Endothelial cell (in vitro differentiated cells): ENCODE measurements at regions not wholly inside any gene's neighbourhood (a gene's known extent, or its start where the extent isn't known, plus 50 kb on each side); places are given as distances from the start of the nearest gene placed in this dataset.

Source experiments
- DNase-seq: peaks from one replicate; pipeline ENCODE4 v3.0.0; 2021; ENCODE audit warnings: low spot score
- H3K27ac Mint-ChIP-seq: one replicate; pipeline ENCODE4 v1.8.0; 2021; ENCODE audit warnings: mixed read lengths, inconsistent platforms; ENCODE audit not compliant: unreplicated experiment
- H3K27me3 Mint-ChIP-seq: one replicate; pipeline ENCODE4 v1.8.0; 2021; ENCODE audit warnings: mild to moderate bottlenecking, moderate library complexity, mixed read lengths, inconsistent platforms; ENCODE audit not compliant: unreplicated experiment
- H3K36me3 Mint-ChIP-seq: one replicate; pipeline ENCODE4 v1.8.0; 2021; ENCODE audit warnings: mild to moderate bottlenecking, low read depth, mixed read lengths, inconsistent platforms; ENCODE audit not compliant: unreplicated experiment
- H3K4me1 Mint-ChIP-seq: one replicate; pipeline ENCODE4 v1.8.0; 2021; ENCODE audit warnings: mild to moderate bottlenecking, mixed read lengths, inconsistent platforms; ENCODE audit not compliant: unreplicated experiment
- H3K4me3 Mint-ChIP-seq: one replicate; pipeline ENCODE4 v1.8.0; 2021; ENCODE audit warnings: mild to moderate bottlenecking, mixed read lengths, inconsistent platforms; ENCODE audit not compliant: unreplicated experiment
- H3K9me3 Mint-ChIP-seq: one replicate; pipeline ENCODE4 v1.8.0; 2021; ENCODE audit warnings: mixed read lengths, inconsistent platforms; ENCODE audit not compliant: unreplicated experiment
- TF ChIP-seq, protein P1 (sequence below): fragments of 200-600 bp; sonication (generic); IDR thresholded peaks from one replicate; pipeline ENCODE4 v1.5.0; 2021; ENCODE audit warnings: antibody characterized with exemption; ENCODE audit not compliant: unreplicated experiment

DNA sequence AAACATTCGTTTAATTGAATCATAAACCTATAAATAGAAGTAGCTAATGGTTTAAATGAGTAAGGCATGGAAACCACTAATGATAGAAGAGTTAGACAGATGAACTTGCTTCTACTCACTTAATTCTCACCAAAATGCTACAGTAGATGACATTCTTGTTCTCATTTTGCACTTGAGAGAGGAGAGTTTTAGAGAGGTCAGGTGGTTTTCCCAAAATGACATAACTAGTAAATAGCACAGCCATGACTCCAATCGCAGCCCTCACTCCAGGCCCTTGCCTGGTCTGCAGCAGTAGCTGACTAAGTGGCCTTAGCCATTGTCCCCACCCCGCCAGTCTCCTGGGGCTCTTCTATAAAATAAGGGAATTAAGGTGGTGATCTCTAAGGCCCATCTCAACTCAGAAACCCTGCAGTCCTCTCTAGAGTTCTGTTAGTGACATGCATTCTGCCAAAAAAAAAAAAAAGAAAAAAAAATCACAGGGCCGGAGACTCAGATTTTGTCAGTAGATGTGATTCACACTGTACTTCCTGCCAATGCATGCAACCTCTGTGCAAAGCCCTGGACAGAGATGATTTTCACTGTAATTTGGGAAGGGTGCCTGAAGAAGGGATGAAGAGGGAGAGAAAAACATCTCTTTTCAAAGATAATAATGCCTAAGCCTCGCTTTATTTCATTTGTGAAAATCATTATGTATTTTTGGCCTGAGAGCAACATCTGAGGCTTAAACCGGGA is 221.8 kb downstream of the ANAPC1 start:
- no peaks in the 10 kb centered on the region for H3K4me1 Mint-ChIP-seq
- TF ChIP-seq, protein P1, sequence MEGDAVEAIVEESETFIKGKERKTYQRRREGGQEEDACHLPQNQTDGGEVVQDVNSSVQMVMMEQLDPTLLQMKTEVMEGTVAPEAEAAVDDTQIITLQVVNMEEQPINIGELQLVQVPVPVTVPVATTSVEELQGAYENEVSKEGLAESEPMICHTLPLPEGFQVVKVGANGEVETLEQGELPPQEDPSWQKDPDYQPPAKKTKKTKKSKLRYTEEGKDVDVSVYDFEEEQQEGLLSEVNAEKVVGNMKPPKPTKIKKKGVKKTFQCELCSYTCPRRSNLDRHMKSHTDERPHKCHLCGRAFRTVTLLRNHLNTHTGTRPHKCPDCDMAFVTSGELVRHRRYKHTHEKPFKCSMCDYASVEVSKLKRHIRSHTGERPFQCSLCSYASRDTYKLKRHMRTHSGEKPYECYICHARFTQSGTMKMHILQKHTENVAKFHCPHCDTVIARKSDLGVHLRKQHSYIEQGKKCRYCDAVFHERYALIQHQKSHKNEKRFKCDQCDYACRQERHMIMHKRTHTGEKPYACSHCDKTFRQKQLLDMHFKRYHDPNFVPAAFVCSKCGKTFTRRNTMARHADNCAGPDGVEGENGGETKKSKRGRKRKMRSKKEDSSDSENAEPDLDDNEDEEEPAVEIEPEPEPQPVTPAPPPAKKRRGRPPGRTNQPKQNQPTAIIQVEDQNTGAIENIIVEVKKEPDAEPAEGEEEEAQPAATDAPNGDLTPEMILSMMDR = no peak
- peaks cover 6% of the 10 kb centered on the region for H3K27me3 Mint-ChIP-seq
- no peak for DNase-seq
- H3K9me3 Mint-ChIP-seq = no peaks in the 10 kb centered on the region
- no peak overlapping the region for H3K27ac Mint-ChIP-seq
- H3K36me3 Mint-ChIP-seq = no peaks in the 10 kb centered on the region
- H3K4me3 Mint-ChIP-seq = no peak overlapping the region

DNA sequence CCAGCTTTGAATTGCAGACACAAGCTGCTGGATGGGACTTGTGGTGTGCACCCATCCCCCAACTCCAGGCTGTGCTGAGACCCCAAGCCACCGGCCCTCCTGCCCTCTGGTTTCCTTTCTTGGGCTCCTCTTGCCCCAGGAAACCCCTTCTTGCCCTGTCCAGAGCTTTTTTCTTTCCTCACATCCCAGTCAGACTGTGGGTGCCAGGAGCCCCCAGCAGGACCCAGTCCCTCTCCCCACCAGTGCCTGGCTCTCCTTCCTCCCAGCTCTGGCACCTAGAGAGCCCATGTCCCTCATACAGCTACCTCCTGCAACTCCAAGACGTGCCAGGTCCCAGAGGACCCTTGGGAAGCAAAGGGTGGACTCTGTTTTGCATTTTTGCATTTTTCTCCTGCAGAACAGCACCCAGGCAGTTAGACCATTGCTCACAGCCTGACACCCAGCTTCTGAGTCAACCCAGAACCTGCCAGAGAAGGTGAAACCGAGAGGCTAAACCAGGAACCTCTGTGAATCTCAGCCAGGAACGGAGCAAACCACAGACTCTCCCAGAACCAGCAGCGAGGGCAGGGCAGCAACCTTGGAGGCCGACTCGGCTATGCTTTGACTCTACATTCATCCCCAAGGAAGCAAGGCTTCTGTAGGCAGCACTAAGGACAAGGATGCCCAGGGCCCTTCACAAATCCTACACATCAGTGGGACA is 221.1 kb downstream of the ANAPC1 start:
- no peaks in the 10 kb centered on the region for H3K4me1 Mint-ChIP-seq
- no peak overlapping the region for H3K4me3 Mint-ChIP-seq
- no peaks in the 10 kb centered on the region for H3K9me3 Mint-ChIP-seq
- TF ChIP-seq, protein P1 = no peak
- peaks cover 6% of the 10 kb centered on the region for H3K27me3 Mint-ChIP-seq
- H3K36me3 Mint-ChIP-seq = no peaks in the 10 kb centered on the region
- no peak for DNase-seq
- no peak overlapping the region for H3K27ac Mint-ChIP-seq

DNA sequence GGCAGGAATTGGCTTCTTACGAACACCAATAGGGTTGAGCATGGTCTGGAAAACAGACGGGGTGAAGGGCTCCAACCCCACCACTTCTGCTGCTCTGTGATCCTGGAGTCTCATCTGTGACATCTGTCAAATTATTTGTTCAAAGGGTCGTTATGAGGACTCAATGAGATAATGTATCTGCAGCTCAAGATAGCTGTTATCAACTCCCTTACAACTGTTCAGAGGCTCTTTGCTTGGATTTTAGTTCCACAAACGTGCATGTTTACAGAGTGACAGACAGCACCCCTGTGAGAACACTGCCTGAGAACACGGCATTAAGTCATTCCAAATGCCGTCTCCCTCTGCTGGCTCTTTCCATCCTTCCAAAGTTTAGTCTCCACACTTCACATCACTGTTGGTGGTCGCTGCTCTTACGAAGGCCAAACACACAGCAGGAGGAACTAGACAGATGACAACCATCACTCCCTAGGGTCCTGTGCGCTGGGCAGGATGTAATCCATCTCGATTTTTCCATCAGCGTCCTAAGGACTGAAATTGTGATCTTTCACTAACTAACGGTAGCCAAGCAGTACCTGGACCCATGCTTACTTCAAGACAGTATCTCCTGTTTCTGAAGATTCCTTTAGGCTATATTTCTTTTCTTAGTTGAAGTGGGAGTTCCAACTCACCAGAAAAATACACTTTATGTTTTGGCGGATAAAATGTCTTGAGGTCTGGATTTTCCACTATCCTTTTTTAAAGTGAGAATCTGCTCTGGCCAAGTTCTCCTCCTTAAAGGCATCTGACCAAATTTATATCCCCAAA is 220.3 kb downstream of the ANAPC1 start:
- H3K27me3 Mint-ChIP-seq = peaks cover 6% of the 10 kb centered on the region
- no peak overlapping the region for H3K27ac Mint-ChIP-seq
- H3K36me3 Mint-ChIP-seq = peaks cover under 1% of the 10 kb centered on the region
- peaks cover under 1% of the 10 kb centered on the region for H3K9me3 Mint-ChIP-seq
- DNase-seq = no peak
- H3K4me1 Mint-ChIP-seq = no peaks in the 10 kb centered on the region
- no peak overlapping the region for H3K4me3 Mint-ChIP-seq
- TF ChIP-seq, protein P1 = no peak

DNA sequence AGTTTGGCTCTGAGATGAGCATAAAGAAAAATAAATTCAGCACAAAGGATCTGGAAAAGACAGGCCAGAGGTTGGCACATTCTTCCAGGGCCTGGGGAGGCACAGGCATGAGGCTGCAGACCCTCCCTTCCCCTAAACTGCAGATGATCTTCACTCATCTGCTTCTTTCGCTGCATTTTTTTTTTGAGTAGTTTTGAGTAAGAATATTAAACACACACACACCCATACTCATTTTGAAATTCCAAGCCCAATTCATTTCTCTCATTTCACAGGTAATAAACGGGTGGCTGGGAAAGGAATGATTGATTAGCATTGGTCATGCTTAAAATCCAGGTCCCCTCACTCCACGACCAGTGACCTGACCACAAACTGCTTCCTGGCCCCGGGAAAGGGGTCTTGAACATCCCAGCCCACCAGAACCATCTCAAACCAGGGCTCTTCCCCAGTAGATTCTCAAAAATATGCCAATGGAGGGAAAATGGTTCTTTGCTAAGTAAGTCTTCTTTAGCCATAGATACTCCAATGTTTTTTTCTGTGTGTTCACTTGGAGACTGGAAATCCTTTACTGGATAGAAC is 219.6 kb downstream of the ANAPC1 start:
- DNase-seq = no peak
- Mint-ChIP-seq H3K27me3 (peaks cover 6% of the 10 kb centered on the region), H3K27ac (no peak overlapping the region), H3K4me1 (no peaks in the 10 kb centered on the region), H3K4me3 (no peak overlapping the region), H3K9me3 (peaks cover 4% of the 10 kb centered on the region), H3K36me3 (peaks cover 4% of the 10 kb centered on the region)
- TF ChIP-seq, protein P1 = no peak
